Mesodermal cell (in vitro differentiated cells): ENCODE measurements at regions not wholly inside any gene's neighbourhood (a gene's known extent, or its start where the extent isn't known, plus 50 kb on each side); places are given as distances from the start of the nearest gene placed in this dataset.

Experiments used
- H3K27ac ChIP-seq: 2 replicates; pipeline ENCODE4 v1.7.0; 2013; ENCODE audit warnings: mild to moderate bottlenecking, low read depth, low read length, moderate library complexity; ENCODE audit not compliant: severe bottlenecking
- H3K36me3 ChIP-seq: 2 replicates; pipeline ENCODE4 v1.7.1; 2013; ENCODE audit warnings: mild to moderate bottlenecking, low read length, moderate library complexity; ENCODE audit not compliant: control insufficient read depth, insufficient read depth
- H3K4me1 ChIP-seq: one replicate; pipeline ENCODE4 v1.7.1; 2013; ENCODE audit warnings: mild to moderate bottlenecking, low read length; ENCODE audit not compliant: insufficient read depth, control insufficient read depth, poor library complexity, severe bottlenecking
- H3K4me3 ChIP-seq: 2 replicates; pipeline ENCODE4 v1.7.0; 2013; ENCODE audit warnings: low read length, control low read depth, mild to moderate bottlenecking; ENCODE audit not compliant: insufficient read depth, poor library complexity, severe bottlenecking; ENCODE audit errors: extremely low read depth
- H3K9me3 ChIP-seq: 2 replicates; pipeline ENCODE4 v1.7.1; 2013; ENCODE audit warnings: mild to moderate bottlenecking, low read length, moderate library complexity; ENCODE audit not compliant: control insufficient read depth
- WGBS, 2 experiments: methylation state at CpG; one replicate each; pipeline ENCODE4 v1.1.5; 2013; ENCODE audit warnings: missing lambda C conversion rate in 2 of 2; ENCODE audit not compliant: insufficient coverage in 2 of 2; 5-methylcytosine and 5-hydroxymethylcytosine counted together

DNA sequence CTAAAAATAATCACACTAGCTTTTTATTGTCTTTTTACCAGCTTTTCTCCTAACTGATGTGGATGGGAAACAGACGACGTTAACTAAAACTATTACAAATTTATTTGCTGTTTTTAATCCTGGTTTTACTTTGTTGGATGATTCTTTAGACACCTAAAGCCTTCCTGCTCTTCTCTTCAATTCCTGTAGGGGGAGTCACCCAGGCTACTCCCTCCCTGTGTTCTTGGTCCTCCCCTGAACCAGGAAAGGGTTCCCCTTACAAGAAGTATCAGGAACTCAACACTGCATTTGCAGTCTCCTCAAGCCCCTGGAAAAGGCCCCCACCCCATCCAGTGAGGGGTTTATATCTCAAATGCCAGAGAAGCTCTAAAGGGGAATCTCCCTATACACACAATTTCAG is 206.1 kb downstream of the SUCLA2 start:
- Histone ChIP-seq H3K4me3 (no peak overlapping the region), H3K9me3 (peaks cover 23% of the 10 kb centered on the region), H3K36me3 (no peaks in the 10 kb centered on the region), H3K27ac (no peak overlapping the region), H3K4me1 (no peaks in the 10 kb centered on the region)
- WGBS, 2 experiments, result no CpG with 5 or more reads among the region's 2 CpGs

DNA sequence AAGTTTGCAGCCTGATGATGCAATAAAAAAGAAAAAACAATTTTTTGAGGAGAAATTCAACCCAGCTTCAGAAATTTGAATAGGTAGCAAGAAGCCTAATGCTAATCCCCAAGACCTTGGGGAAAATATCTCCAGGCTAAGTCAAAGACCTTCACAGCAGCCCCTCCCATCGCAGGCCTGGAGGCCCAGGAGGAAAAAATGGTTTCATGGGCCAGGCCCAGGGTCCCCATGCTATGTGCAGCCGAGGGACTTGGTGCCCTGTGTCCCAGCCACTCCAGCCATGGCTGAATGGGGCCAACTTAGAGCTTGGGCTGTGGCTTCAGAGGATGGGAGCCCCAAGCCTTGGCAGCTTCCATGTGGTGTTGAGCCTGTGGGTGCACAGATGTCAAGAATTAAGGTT is 210.3 kb downstream of the SUCLA2 start:
- H3K36me3 ChIP-seq, result no peaks in the 10 kb centered on the region
- H3K4me3 ChIP-seq, result no peak overlapping the region
- no peaks in the 10 kb centered on the region for H3K4me1 ChIP-seq
- WGBS, 2 experiments, result 80% methylated on average over 1 of the region's 2 CpGs; no CpG with 5 or more reads in 1 of the 2 experiments
- H3K27ac ChIP-seq, result no peak overlapping the region
- peaks cover 24% of the 10 kb centered on the region for H3K9me3 ChIP-seq

DNA sequence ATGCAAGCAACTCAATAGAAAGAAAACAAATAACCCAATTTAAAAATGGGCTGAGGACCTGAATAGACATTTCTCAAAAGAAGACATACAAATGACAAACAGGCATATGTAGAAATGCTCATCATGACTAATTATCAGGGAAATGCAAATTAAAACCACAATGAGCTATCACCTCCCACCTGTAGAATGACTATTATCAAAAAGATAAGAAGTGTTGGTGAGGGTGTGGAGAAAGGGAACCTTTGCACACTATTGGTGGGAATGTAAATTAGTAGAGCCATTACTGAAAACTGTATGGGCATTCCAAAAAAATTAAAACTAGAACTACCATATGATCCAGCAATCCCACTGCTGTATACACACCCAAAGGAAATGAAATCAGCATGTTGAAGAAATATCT is 212.2 kb downstream of the SUCLA2 start:
- H3K27ac ChIP-seq, result no peak overlapping the region

DNA sequence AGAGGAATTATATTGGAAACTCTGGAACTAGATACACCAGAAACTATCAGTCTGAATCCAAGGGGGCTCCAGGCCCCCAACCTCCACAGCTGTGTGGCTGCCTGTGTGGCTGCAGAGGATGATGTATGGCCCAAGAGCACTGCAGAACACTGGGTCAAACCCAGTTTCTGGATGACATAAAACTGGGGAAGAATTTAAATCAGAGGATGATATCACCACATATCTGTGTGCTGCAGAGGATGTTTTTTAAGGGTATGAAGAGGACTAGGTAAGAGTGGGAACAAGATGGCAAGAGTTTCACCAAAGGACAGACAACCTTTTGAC is 226.4 kb downstream of the SUCLA2 start:
- Histone ChIP-seq H3K4me3 (no peak overlapping the region), H3K36me3 (no peaks in the 10 kb centered on the region), H3K4me1 (no peaks in the 10 kb centered on the region), H3K9me3 (no peaks in the 10 kb centered on the region), H3K27ac (no peak overlapping the region)

More for the DNA sequence above, 212.2 kb downstream of the SUCLA2 start:
- no peaks in the 10 kb centered on the region for H3K4me1 ChIP-seq
- no peaks in the 10 kb centered on the region for H3K36me3 ChIP-seq
- H3K9me3 ChIP-seq, result peaks cover 24% of the 10 kb centered on the region
- no peak overlapping the region for H3K4me3 ChIP-seq

DNA sequence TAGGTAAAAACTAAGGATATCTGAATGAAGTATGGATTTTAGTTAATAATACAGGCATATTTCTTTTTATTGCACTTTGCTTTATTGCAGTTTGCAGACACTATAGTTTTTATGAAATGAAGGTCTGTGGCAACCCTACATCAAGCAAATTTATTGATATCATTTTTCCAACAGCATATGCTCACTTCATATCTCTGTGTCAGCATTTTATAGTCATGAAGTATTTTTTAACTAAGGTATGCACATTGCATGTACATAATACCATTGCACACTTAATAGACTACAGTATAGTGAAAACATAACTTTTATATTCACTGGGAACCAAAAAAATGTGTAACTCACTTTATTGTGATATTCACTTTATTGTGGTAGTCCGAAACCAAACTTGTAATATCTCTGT is 236.3 kb downstream of the SUCLA2 start:
- Histone ChIP-seq H3K9me3 (no peaks in the 10 kb centered on the region), H3K4me1 (no peaks in the 10 kb centered on the region), H3K4me3 (no peak overlapping the region), H3K27ac (no peak overlapping the region), H3K36me3 (no peaks in the 10 kb centered on the region)
- WGBS, 2 experiments, result no CpG with 5 or more reads among the region's 1 CpG

DNA sequence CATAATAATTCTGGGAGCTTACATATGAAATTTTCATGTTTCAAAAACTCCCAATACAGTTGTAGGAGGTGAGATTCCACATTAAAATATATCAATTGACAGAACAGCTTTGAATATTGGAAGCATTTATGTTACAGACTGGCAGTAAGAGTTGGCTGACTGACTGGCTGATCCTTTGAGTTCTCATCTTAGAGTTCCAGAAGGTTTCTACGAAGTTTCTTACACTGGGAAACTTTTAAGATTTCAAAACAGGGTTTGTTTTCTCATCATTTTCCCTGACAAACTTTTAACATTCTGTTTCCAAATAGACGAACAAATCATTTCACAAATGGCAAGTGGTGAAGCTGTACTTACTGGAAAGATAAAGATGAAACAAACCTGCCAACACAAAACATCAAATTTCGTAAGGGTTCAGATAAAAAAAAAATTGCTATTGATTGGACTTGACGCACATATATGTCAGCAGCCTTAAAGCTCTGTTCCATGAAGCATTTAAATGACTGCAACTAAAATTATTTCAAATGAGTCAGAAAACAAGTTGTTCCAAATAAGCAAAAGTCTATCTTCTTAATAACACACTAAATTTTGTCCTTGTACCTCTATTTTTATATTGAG is 243.5 kb downstream of the SUCLA2 start:
- Histone ChIP-seq H3K4me3 (no peak overlapping the region), H3K36me3 (no peaks in the 10 kb centered on the region), H3K27ac (no peak overlapping the region), H3K4me1 (no peaks in the 10 kb centered on the region), H3K9me3 (no peaks in the 10 kb centered on the region)
- WGBS, 2 experiments, result 80 to 100% methylated on average over 1 to 2 of the region's 4 CpGs

DNA sequence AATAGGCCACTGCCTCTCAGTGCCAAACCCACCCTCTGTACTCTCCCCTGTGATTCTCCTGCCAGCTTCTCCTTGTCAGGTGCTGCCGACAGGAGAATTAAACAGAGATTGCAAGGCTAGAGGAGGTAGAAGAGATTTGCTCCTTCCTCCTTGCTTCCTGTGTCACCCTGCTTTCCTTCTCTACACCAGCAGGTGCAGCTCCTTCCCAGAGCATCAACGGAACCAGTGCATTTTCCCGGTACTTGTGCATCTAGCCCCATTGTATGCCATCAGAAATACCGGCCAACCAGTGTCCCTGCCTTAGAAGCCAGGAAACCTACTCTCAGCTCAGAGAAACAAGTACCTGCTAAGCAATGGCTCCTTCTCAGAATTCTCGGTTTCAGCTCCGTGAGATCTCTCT is 253.2 kb downstream of the SUCLA2 start:
- no peak overlapping the region for H3K27ac ChIP-seq
- no peaks in the 10 kb centered on the region for H3K4me1 ChIP-seq
- WGBS, 2 experiments, result 76 to 80% methylated on average over 5 of the region's 6 CpGs
- H3K4me3 ChIP-seq, result no peak overlapping the region
- no peaks in the 10 kb centered on the region for H3K36me3 ChIP-seq
- no peaks in the 10 kb centered on the region for H3K9me3 ChIP-seq

DNA sequence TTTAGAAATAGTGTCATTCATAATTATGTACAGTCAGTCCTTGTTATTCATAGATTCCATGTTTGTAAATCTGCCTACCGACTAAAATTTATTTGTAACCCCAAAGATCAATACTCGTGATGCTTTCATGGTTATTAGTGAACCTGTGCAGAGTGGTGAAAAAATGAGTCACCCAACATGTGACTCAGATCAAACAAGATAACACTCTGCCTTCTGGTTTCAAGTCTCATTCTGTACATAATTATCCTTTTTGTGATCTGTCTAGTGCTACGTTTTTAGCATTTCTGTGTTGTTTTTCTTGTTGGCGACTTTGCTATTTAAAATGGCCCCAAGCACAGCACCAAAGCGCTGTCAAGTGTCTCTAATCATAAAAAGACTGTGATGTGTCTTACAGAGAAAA is 274.7 kb downstream of the SUCLA2 start:
- no peak overlapping the region for H3K27ac ChIP-seq
- 100% methylated on average over 1 of the region's 5 CpGs; no CpG with 5 or more reads in 1 of the 2 experiments for WGBS, 2 experiments
- H3K36me3 ChIP-seq, result no peaks in the 10 kb centered on the region

DNA sequence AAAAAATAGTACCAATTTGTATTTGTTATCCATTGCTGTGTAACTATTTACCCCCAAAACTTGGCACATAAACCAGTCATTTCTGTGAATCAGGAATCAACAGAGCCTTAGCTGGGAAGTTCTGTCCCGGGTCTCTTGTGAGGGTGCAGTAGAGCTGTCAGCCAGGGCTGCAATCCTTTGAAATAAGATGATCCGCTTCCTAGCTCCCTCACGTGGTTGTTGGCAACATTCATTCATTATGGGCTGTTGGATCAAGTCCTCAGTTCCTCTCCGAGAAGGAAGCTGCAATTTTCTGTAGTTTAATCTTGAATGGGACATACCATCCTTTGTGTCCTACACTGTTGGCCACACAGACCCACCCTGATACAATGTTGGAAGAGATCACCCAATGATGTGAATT is 277.2 kb downstream of the SUCLA2 start:
- Histone ChIP-seq H3K4me3 (no peak overlapping the region), H3K36me3 (no peaks in the 10 kb centered on the region), H3K4me1 (no peaks in the 10 kb centered on the region), H3K9me3 (no peaks in the 10 kb centered on the region), H3K27ac (no peak overlapping the region)
- 70 to 72% methylated on average over 3 of the region's 4 CpGs for WGBS, 2 experiments

More for the DNA sequence above, 274.7 kb downstream of the SUCLA2 start:
- no peak overlapping the region for H3K4me3 ChIP-seq
- H3K4me1 ChIP-seq, result no peaks in the 10 kb centered on the region
- no peaks in the 10 kb centered on the region for H3K9me3 ChIP-seq

DNA sequence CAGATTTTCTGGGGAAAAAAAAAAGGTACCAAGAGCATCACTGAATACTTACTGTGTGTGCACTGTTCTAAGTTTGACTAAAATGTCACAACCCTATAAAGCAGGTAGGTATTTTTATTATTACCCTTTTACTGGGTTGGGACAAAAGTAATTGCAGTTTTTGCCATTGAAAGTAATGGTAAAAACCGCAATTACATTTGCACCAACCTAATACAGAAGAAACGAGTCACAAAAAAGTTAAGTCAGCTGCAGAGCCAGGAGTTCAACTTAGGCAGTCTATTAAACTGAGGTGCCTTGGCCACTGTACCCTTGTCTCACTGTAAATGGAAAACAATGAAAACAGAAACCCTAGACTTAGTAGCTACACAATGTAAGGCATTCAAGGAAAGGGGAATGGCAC is 281.9 kb downstream of the SUCLA2 start:
- no peaks in the 10 kb centered on the region for H3K4me1 ChIP-seq
- H3K27ac ChIP-seq, result no peak overlapping the region
- no peak overlapping the region for H3K4me3 ChIP-seq
- no peaks in the 10 kb centered on the region for H3K9me3 ChIP-seq
- 86% methylated on average over 1 of the region's 2 CpGs; no CpG with 5 or more reads in 1 of the 2 experiments for WGBS, 2 experiments
- H3K36me3 ChIP-seq, result no peaks in the 10 kb centered on the region

DNA sequence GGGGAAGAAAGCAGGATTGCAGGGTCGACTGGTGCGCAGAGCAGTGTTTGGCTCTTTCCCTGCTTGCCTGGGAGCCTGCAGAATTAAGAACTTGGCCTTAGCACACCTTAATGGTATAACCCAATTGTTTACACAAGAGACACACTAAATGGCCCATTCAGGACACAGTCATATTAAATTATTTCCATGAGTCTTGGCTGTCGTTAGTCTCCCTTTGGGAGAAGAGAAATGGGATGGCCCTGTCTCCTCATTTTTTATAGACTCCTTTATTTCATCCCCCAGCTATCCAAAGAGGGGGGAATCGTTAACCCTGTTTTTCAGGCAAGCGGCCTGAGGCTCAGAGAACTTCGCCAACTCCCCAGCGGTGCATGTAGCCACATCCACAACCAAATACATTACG is 282.5 kb downstream of the SUCLA2 start:
- H3K27ac ChIP-seq, result no peak overlapping the region
- WGBS, 2 experiments, result 83 to 92% methylated on average over 4 to 6 of the region's 8 CpGs
- no peak overlapping the region for H3K4me3 ChIP-seq
- H3K9me3 ChIP-seq, result no peaks in the 10 kb centered on the region
- H3K4me1 ChIP-seq, result no peaks in the 10 kb centered on the region
- H3K36me3 ChIP-seq, result no peaks in the 10 kb centered on the region
